CD4-positive, alpha-beta T cell (primary cell): ENCODE measurements at regions not wholly inside any gene's neighbourhood (a gene's known extent, or its start where the extent isn't known, plus 50 kb on each side); places are given as distances from the start of the nearest gene placed in this dataset.

Experiments used
- ATAC-seq: fragments of 200-7000 bp; cut with Tn5 transposase; one replicate; pipeline ENCODE4 v1.10.0; 2022; ENCODE audit warnings: mild to moderate bottlenecking; ENCODE audit not compliant: poor library complexity
- CTCF ChIA-PET: fragments of 350-600 bp; sonication (Branson Sonifier 250); formaldehyde crosslinking; loops from one replicate; lab custom pipeline; 2021; ENCODE audit warnings: antibody characterized with exemption, inconsistent platforms; lab: Charles Lee
- POLR2A ChIA-PET: fragments of 350-600 bp; sonication (Branson Sonifier 250); formaldehyde crosslinking; loops from one replicate; lab custom pipeline; 2021; ENCODE audit warnings: antibody characterized with exemption, inconsistent platforms; lab: Charles Lee
- DNase-seq, 14 experiments: peaks; one replicate each; pipeline ENCODE4 v3.0.0-alpha.2; 2013 to 2020; ENCODE audit warnings: mixed read lengths in 2 of 14
- H3K27ac ChIP-seq, 2 donors: one replicate each; pipeline versions ENCODE4 v1.5.1 to v1.7.0; 2013; ENCODE audit warnings: low read length in 2 of 2, low read depth in 1 of 2, mild to moderate bottlenecking in 1 of 2
- H3K27me3 ChIP-seq, 2 experiments: 1 replicate in 1 of 2; 2 replicates in 1 of 2; pipeline versions ENCODE4 v1.6.1 to v1.7.0; 2013; ENCODE audit warnings: low read length in 2 of 2, control low read depth in 1 of 2, mild to moderate bottlenecking in 1 of 2, moderate library complexity in 1 of 2; ENCODE audit not compliant: insufficient read depth in 2 of 2, control insufficient read depth in 1 of 2
- H3K36me3 ChIP-seq: one replicate; pipeline ENCODE4 v1.6.1; 2013; ENCODE audit warnings: low read length, control low read depth; ENCODE audit not compliant: insufficient read depth
- H3K4me1 ChIP-seq: one replicate; pipeline ENCODE4 v1.6.1; 2013; ENCODE audit warnings: low read length, control low read depth; ENCODE audit not compliant: insufficient read depth
- H3K4me3 ChIP-seq: one replicate; pipeline ENCODE4 v1.5.1; 2013; ENCODE audit warnings: mild to moderate bottlenecking, low read length, moderate library complexity
- H3K9me3 ChIP-seq, 2 experiments: 1 replicate in 1 of 2; 2 replicates in 1 of 2; pipeline versions ENCODE4 v1.6.1 to v1.7.0; 2013; ENCODE audit warnings: low read length in 2 of 2, mild to moderate bottlenecking in 2 of 2, control low read depth in 1 of 2, moderate library complexity in 1 of 2; ENCODE audit not compliant: control insufficient read depth in 1 of 2, insufficient read depth in 1 of 2
- H3K27ac Mint-ChIP-seq: one replicate; pipeline ENCODE4 v1.8.0; 2020; ENCODE audit warnings: mixed read lengths
- H3K27me3 Mint-ChIP-seq: one replicate; pipeline ENCODE4 v1.8.0; 2021; ENCODE audit warnings: mixed read lengths
- H3K36me3 Mint-ChIP-seq: one replicate; pipeline ENCODE4 v1.8.0; 2021; ENCODE audit warnings: low read depth, mixed read lengths
- H3K4me1 Mint-ChIP-seq: one replicate; pipeline ENCODE4 v1.8.0; 2021; ENCODE audit warnings: low read depth, mixed read lengths
- H3K4me3 Mint-ChIP-seq: one replicate; pipeline ENCODE4 v1.8.0; 2020; ENCODE audit warnings: mild to moderate bottlenecking, mixed read lengths
- H3K9me3 Mint-ChIP-seq: one replicate; pipeline ENCODE4 v1.8.0; 2020; ENCODE audit warnings: mixed read lengths
- CTCF ChIP-seq: fragments of 200-600 bp; IDR thresholded peaks from one replicate; pipeline ENCODE4 v1.8.0; 2022; ENCODE audit warnings: antibody characterized with exemption, mild to moderate bottlenecking
- intact Hi-C, 2 experiments: fragments of 100-400 bp; cut with DNase I in 1 of 2; cut with micrococcal nuclease in 1 of 2; formaldehyde crosslinking; loops; one replicate each; pipeline versions ENCODE4 v1.15.1 to v1.9.0; 2023 to 2025; cut with DNase I, micrococcal nuclease

GRCh38 chr6:121000381-121000780 lies 333.9 kb downstream of the TBC1D32 start:
- H3K4me1 Mint-ChIP-seq: no peaks in the 10 kb centered on the region
- Histone ChIP-seq H3K36me3 (no peaks in the 10 kb centered on the region), H3K4me1 (no peaks in the 10 kb centered on the region), H3K4me3 (no peak overlapping the region), H3K9me3 (peaks cover 0 to 6% of the 10 kb centered on the region in 2 experiments), H3K27ac (no peak overlapping the region), H3K27me3 (peaks cover 0 to 9% of the 10 kb centered on the region in 2 experiments)
- TF ChIP-seq CTCF: no peak
- H3K27me3 Mint-ChIP-seq: peaks cover 11% of the 10 kb centered on the region
- no peak overlapping the region for H3K27ac Mint-ChIP-seq
- ATAC-seq: no peak
- ChIA-PET CTCF (no interaction called here), POLR2A (no interaction called here)
- DNase-seq: no peak
- intact Hi-C loops: no loop called here
- no peak overlapping the region for H3K4me3 Mint-ChIP-seq
- peaks cover 14% of the 10 kb centered on the region for H3K9me3 Mint-ChIP-seq
- H3K36me3 Mint-ChIP-seq: no peaks in the 10 kb centered on the region

- Histone ChIP-seq H3K27ac (no peak overlapping the region), H3K9me3 (no peaks in the 10 kb centered on the region), H3K36me3 (no peaks in the 10 kb centered on the region), H3K4me3 (no peak overlapping the region), H3K4me1 (no peaks in the 10 kb centered on the region), H3K27me3 (peaks cover 0 to 9% of the 10 kb centered on the region in 2 experiments)
- DNase-seq (peak in 1 of 14 experiments; percentile 2), ATAC-seq (no peak)
- TF ChIP-seq CTCF: no peak
- POLR2A ChIA-PET: no interaction called here
- intact Hi-C loops: no loop called here
- no peaks in the 10 kb centered on the region for H3K36me3 Mint-ChIP-seq
- no peak overlapping the region for H3K4me3 Mint-ChIP-seq
- no peaks in the 10 kb centered on the region for H3K4me1 Mint-ChIP-seq
- CTCF ChIA-PET: no interaction called here
- H3K9me3 Mint-ChIP-seq: no peaks in the 10 kb centered on the region
- no peak overlapping the region for H3K27ac Mint-ChIP-seq
- H3K27me3 Mint-ChIP-seq: peaks cover 11% of the 10 kb centered on the region
These were observed 337.9 kb downstream of the TBC1D32 start for GRCh38 chr6:120996340-120996739.

GRCh38 chr6:120994573-120994967 lies 339.7 kb downstream of the TBC1D32 start:
- Mint-ChIP-seq H3K27me3 (peaks cover 11% of the 10 kb centered on the region), H3K36me3 (no peaks in the 10 kb centered on the region), H3K9me3 (no peaks in the 10 kb centered on the region), H3K4me3 (no peak overlapping the region), H3K27ac (no peak overlapping the region), H3K4me1 (no peaks in the 10 kb centered on the region)
- no peak overlapping the region for H3K4me3 ChIP-seq
- no peak for ATAC-seq
- intact Hi-C loops: no loop called here
- POLR2A ChIA-PET: no interaction called here
- no peaks in the 10 kb centered on the region for H3K36me3 ChIP-seq
- TF ChIP-seq CTCF: no peak
- peaks cover 0 to 9% of the 10 kb centered on the region in 2 experiments for H3K27me3 ChIP-seq
- CTCF ChIA-PET: no interaction called here
- no peaks in the 10 kb centered on the region for H3K9me3 ChIP-seq
- H3K4me1 ChIP-seq: no peaks in the 10 kb centered on the region
- no peak overlapping the region for H3K27ac ChIP-seq
- DNase-seq: no peak
